Smooth muscle cell (in vitro differentiated cells): ENCODE measurements at regions not wholly inside any gene's neighbourhood (a gene's known extent, or its start where the extent isn't known, plus 50 kb on each side); places are given as distances from the start of the nearest gene placed in this dataset.

Source experiments
- DNase-seq: peaks from one replicate; lab custom pipeline; 2025; ENCODE audit not compliant: unreplicated experiment; lab: John Stamatoyannopoulos, UW
- H2AFZ ChIP-seq: fragments of 200-600 bp; sonication (generic); 2 replicates; pipeline ENCODE4 v1.6.0; 2016; ENCODE audit warnings: antibody characterized with exemption, low read depth, mild to moderate bottlenecking
- H3F3A ChIP-seq: fragments of 200-600 bp; sonication (generic); 2 replicates; pipeline ENCODE4 v1.6.0; 2017; ENCODE audit warnings: antibody characterized with exemption, low read depth
- H3K27ac ChIP-seq: fragments of 200-600 bp; sonication (generic); 2 replicates; pipeline ENCODE4 v1.5.1; 2016; ENCODE audit warnings: low read depth, mild to moderate bottlenecking
- H3K27me3 ChIP-seq: fragments of 200-600 bp; sonication (generic); 2 replicates; pipeline ENCODE4 v1.6.1; 2016; ENCODE audit warnings: low read depth, mild to moderate bottlenecking
- H3K36me3 ChIP-seq: fragments of 200-600 bp; sonication (generic); 2 replicates; pipeline ENCODE4 v1.5.1; 2016; ENCODE audit warnings: low read depth
- H3K4me1 ChIP-seq: fragments of 200-600 bp; sonication (generic); 2 replicates; pipeline ENCODE4 v1.5.1; 2016; ENCODE audit warnings: low read depth
- H3K4me2 ChIP-seq: fragments of 200-600 bp; sonication (generic); 2 replicates; pipeline ENCODE4 v1.6.0; 2016; ENCODE audit warnings: mild to moderate bottlenecking
- H3K4me3 ChIP-seq: fragments of 200-600 bp; sonication (generic); 2 replicates; pipeline ENCODE4 v1.5.1; 2016; ENCODE audit warnings: mild to moderate bottlenecking
- H3K79me2 ChIP-seq: fragments of 200-600 bp; sonication (generic); 2 replicates; pipeline ENCODE4 v1.6.0; 2016; ENCODE audit warnings: low read depth, mild to moderate bottlenecking
- H3K9ac ChIP-seq: fragments of 200-600 bp; sonication (generic); 2 replicates; pipeline ENCODE4 v1.6.0; 2016; ENCODE audit warnings: low read depth
- H3K9me3 ChIP-seq: fragments of 200-600 bp; sonication (generic); replicated peaks from 2 replicates; pipeline ENCODE4 v1.5.1; 2016; ENCODE audit warnings: low read depth
- H4K20me1 ChIP-seq: fragments of 200-600 bp; sonication (generic); 2 replicates; pipeline ENCODE4 v1.6.0; 2016; ENCODE audit warnings: low read depth
- WGBS: methylation state at CpG from one replicate; pipeline ENCODE4 v1.1.7; 2016; ENCODE audit warnings: low lambda C conversion rate; 5-methylcytosine and 5-hydroxymethylcytosine counted together
- TF ChIP-seq, protein P1 (sequence below): fragments of 200-600 bp; sonication (generic); IDR thresholded peaks from 2 replicates; pipeline ENCODE4 v1.5.1; 2017; ENCODE audit warnings: borderline replicate concordance, mild to moderate bottlenecking, antibody characterized with exemption; ENCODE audit not compliant: insufficient read depth, poor library complexity, severe bottlenecking

DNA sequence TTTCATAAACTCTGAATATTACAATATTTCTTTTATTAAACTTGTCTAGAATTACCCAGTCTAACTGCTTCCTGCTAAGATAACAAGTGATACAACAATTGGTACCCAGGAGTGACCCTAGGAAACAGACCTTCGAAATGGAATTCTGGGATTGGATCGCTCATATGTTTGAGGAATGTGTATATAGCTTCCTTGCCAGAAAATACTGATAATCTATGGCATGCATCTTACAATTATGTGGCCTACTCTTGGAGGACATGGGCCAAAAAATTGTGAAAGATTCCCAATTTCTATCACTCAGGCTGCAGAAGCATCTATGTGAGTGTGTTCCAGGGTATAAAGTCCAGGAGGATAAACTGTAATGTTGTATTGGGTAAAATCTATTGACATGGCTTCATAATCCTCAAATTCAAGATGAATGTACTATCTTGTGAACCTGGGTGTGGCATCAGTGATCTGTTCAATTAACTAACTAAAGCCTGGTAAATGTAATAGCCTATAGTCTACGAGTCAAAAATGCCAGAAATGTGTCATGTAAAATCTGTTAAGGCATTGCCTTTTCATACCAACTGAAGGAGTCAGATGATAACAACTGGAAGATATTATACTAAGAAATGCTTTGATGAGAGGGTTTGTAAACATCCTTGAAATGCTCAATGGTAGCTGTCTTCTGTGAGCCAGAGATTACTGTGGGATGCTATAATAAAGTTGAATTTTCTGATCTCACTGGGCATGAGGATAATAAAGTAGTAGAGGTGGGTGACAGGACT, 1499.3 kb downstream of the PCDH7 start:
- no peaks in the 10 kb centered on the region for H3K9me3 ChIP-seq
- H3K9ac ChIP-seq, result no peak overlapping the region
- no peaks in the 10 kb centered on the region for H4K20me1 ChIP-seq
- H3K27ac ChIP-seq, result no peak overlapping the region
- peak overlapping the region; percentile 60 for H2AFZ ChIP-seq
- H3K4me2 ChIP-seq, result no peak overlapping the region
- H3K79me2 ChIP-seq, result no peaks in the 10 kb centered on the region
- DNase-seq, result no peak
- no peaks in the 10 kb centered on the region for H3F3A ChIP-seq
- no peaks in the 10 kb centered on the region for H3K4me1 ChIP-seq
- TF ChIP-seq, protein P1, sequence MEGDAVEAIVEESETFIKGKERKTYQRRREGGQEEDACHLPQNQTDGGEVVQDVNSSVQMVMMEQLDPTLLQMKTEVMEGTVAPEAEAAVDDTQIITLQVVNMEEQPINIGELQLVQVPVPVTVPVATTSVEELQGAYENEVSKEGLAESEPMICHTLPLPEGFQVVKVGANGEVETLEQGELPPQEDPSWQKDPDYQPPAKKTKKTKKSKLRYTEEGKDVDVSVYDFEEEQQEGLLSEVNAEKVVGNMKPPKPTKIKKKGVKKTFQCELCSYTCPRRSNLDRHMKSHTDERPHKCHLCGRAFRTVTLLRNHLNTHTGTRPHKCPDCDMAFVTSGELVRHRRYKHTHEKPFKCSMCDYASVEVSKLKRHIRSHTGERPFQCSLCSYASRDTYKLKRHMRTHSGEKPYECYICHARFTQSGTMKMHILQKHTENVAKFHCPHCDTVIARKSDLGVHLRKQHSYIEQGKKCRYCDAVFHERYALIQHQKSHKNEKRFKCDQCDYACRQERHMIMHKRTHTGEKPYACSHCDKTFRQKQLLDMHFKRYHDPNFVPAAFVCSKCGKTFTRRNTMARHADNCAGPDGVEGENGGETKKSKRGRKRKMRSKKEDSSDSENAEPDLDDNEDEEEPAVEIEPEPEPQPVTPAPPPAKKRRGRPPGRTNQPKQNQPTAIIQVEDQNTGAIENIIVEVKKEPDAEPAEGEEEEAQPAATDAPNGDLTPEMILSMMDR, result no peak
- no peaks in the 10 kb centered on the region for H3K27me3 ChIP-seq
- WGBS, result 70% methylated on average over 3 of the region's 3 CpGs
- H3K36me3 ChIP-seq, result no peaks in the 10 kb centered on the region
- H3K4me3 ChIP-seq, result no peak overlapping the region

DNA sequence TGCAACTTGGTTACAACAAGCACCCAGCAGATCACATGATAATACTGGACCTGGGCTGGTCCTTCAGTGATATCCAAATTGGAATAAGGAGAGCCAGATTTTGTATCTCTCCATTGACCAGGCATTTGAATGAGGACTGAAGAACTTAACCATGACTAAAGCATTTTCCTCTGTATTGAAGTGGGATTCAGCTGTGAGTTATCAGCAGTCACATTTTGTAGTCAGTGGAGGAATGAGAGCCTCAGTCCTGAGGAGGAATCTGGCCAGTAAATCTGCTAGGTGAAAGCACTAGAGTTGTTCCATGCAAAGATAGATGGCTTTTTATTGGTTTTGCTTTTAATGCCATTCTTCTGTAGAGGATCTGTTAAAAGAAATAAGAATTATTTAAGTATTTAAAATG, 1506.0 kb downstream of the PCDH7 start:
- TF ChIP-seq, protein P1, result no peak
- Histone ChIP-seq H3K4me3 (no peak overlapping the region), H3K27me3 (no peaks in the 10 kb centered on the region), H2AFZ (no peak overlapping the region), H4K20me1 (no peaks in the 10 kb centered on the region), H3K36me3 (no peaks in the 10 kb centered on the region), H3K4me1 (no peaks in the 10 kb centered on the region), H3K4me2 (no peak overlapping the region), H3K9me3 (no peaks in the 10 kb centered on the region), H3K27ac (no peak overlapping the region), H3K9ac (no peak overlapping the region), H3K79me2 (no peaks in the 10 kb centered on the region), H3F3A (no peaks in the 10 kb centered on the region)
- no peak for DNase-seq

DNA sequence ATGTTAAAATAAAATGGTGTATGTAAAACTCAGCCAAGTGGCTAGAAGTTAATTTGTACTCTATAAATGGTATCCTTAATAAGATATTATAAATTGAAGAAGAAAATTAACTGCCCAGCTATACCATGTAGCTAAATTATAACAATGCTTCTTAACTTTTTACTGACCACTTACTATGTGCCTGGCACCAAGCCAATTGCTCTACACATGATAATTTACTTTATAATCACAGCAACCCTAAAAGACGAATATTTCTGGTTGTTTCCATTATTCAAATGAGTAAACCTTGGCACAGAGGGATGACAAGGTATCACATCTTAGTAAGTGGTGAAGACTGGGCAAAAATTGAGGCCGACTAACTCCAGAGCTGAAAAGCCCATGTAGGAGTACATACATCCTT, 1506.6 kb downstream of the PCDH7 start:
- TF ChIP-seq, protein P1, result no peak
- Histone ChIP-seq H3K4me3 (no peak overlapping the region), H3K4me2 (no peak overlapping the region), H3K4me1 (no peaks in the 10 kb centered on the region), H3K9ac (no peak overlapping the region), H3K36me3 (no peaks in the 10 kb centered on the region), H3F3A (no peaks in the 10 kb centered on the region), H3K27me3 (no peaks in the 10 kb centered on the region), H4K20me1 (no peaks in the 10 kb centered on the region), H3K79me2 (no peaks in the 10 kb centered on the region), H2AFZ (no peak overlapping the region), H3K9me3 (no peaks in the 10 kb centered on the region), H3K27ac (no peak overlapping the region)
- WGBS, result 79% methylated on average over 2 of the region's 2 CpGs
- DNase-seq, result no peak

DNA sequence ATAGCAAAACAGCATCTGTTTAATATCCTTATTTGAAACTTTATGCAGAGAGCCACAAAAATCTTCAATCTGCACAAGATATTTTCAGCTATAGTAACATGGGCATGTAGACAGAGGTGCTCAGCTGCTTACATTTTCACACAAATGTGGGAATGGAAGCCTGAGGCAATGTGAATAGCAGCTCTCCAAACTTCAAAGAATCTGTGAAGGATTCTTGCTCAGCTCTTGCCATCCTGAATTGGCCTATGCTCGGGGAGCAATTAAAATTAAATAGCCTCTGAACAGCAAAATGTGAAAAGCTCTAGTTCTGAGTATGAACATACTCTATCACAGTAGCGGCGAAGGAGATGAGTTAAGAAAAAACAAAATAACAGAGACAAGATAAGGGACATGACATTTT, 1523.8 kb downstream of the PCDH7 start:
- Histone ChIP-seq H3K9me3 (no peaks in the 10 kb centered on the region), H3K36me3 (no peaks in the 10 kb centered on the region), H3K4me3 (no peak overlapping the region), H3F3A (no peaks in the 10 kb centered on the region), H3K27me3 (no peaks in the 10 kb centered on the region), H3K79me2 (no peaks in the 10 kb centered on the region), H2AFZ (no peak overlapping the region), H3K9ac (no peak overlapping the region), H3K4me2 (no peak overlapping the region), H4K20me1 (no peaks in the 10 kb centered on the region), H3K4me1 (no peaks in the 10 kb centered on the region), H3K27ac (no peak overlapping the region)
- TF ChIP-seq, protein P1, result no peak
- 62% methylated on average over 3 of the region's 3 CpGs for WGBS
- DNase-seq, result no peak
